PC-3 (cell line): ENCODE measurements at regions not wholly inside any gene's neighbourhood (a gene's known extent, or its start where the extent isn't known, plus 50 kb on each side); places are given as distances from the start of the nearest gene placed in this dataset.

Experiments used
- ATAC-seq: fragments of 200-7000 bp; cut with Tn5 transposase; 2 replicates; pipeline ENCODE4 v1.9.1; 2020; ENCODE audit warnings: mild to moderate bottlenecking, moderate library complexity
- BruUV-seq: library from RNA; stranded (reverse); fragments of 400-500 nt; replicated peaks from 2 replicates; lab custom pipeline; 2021; lab: Mats Ljungman, UMichigan
- CTCF ChIA-PET: fragments of 300-600 bp; sonication (Branson Sonifier 250); formaldehyde crosslinking; loops from one replicate; lab custom pipeline; 2022; ENCODE audit warnings: antibody characterized with exemption; lab: Charles Lee
- POLR2A ChIA-PET: fragments of 300-600 bp; sonication (Branson Sonifier 250); formaldehyde crosslinking; loops from one replicate; lab custom pipeline; 2022; ENCODE audit warnings: antibody characterized with exemption; ENCODE audit not compliant: unreplicated experiment; lab: Charles Lee
- DNase-seq: peaks from one replicate; pipeline ENCODE4 v3.0.0-alpha.2; 2015
- H2AFZ ChIP-seq: fragments of 300-600 bp; sonication (generic); 2 replicates; pipeline ENCODE4 v1.6.0; 2016; ENCODE audit warnings: antibody characterized with exemption, low read length
- H3F3A ChIP-seq: fragments of 300-600 bp; sonication (generic); one replicate; pipeline ENCODE4 v1.6.0; 2017; ENCODE audit warnings: antibody characterized with exemption, low read length, control low read depth, mild to moderate bottlenecking; ENCODE audit not compliant: unreplicated experiment
- H3K27ac ChIP-seq: fragments of 300-600 bp; sonication (generic); 2 replicates; pipeline ENCODE4 v1.5.1; 2016; ENCODE audit warnings: mild to moderate bottlenecking, low read length
- H3K27me3 ChIP-seq: fragments of 300-600 bp; sonication (generic); 2 replicates; pipeline ENCODE4 v1.6.1; 2016; ENCODE audit warnings: low read length, mixed read lengths
- H3K36me3 ChIP-seq: fragments of 300-600 bp; sonication (generic); 2 replicates; pipeline ENCODE4 v1.6.1; 2016; ENCODE audit warnings: low read depth, mixed run types, low read length, mixed read lengths
- H3K4me1 ChIP-seq: fragments of 300-600 bp; sonication (generic); 2 replicates; pipeline ENCODE4 v1.5.1; 2016; ENCODE audit warnings: low read length; ENCODE audit not compliant: insufficient read depth
- H3K4me2 ChIP-seq: fragments of 300-600 bp; sonication (generic); 2 replicates; pipeline ENCODE4 v1.6.0; 2016; ENCODE audit warnings: low read length
- H3K4me3 ChIP-seq: fragments of 300-600 bp; sonication (generic); 2 replicates; pipeline ENCODE4 v1.5.1; 2016; ENCODE audit warnings: mild to moderate bottlenecking, low read length, mixed read lengths
- H3K79me2 ChIP-seq: fragments of 300-600 bp; sonication (generic); 2 replicates; pipeline ENCODE4 v1.6.1; 2017; ENCODE audit warnings: low read length, mixed read lengths
- H3K9ac ChIP-seq: fragments of 300-600 bp; sonication (generic); 2 replicates; pipeline ENCODE4 v1.6.0; 2016; ENCODE audit warnings: mild to moderate bottlenecking, low read length
- H3K9me2 ChIP-seq: fragments of 300-600 bp; sonication (generic); replicated peaks from 2 replicates; pipeline ENCODE4 v1.6.1; 2016; ENCODE audit warnings: mixed run types, low read length, mixed read lengths
- H3K9me3 ChIP-seq: fragments of 300-600 bp; sonication (generic); 2 replicates; pipeline ENCODE4 v1.6.1; 2016; ENCODE audit warnings: low read length, mixed read lengths
- H4K20me1 ChIP-seq: fragments of 300-600 bp; sonication (generic); 2 replicates; pipeline ENCODE4 v1.6.1; 2016; ENCODE audit warnings: low read length, mixed read lengths
- EZH2 ChIP-seq: fragments of 300-600 bp; sonication (generic); IDR thresholded peaks from one replicate; pipeline ENCODE4 v1.6.1; 2017; ENCODE audit warnings: antibody characterized with exemption, mild to moderate bottlenecking, low read length; ENCODE audit not compliant: unreplicated experiment
- EZH2phosphoT487 ChIP-seq: fragments of 300-600 bp; sonication (generic); IDR thresholded peaks from 2 replicates; pipeline ENCODE4 v1.6.1; 2018; ENCODE audit warnings: mild to moderate bottlenecking, antibody characterized with exemption, low read length, borderline replicate concordance
- intact Hi-C: fragments of 100-400 bp; cut with micrococcal nuclease; formaldehyde crosslinking; loops from 2 replicates; pipeline ENCODE4 v1.9.0; 2023
- TF ChIP-seq, protein P1 (sequence below): fragments of 300-600 bp; sonication (generic); conservative IDR thresholded peaks from 2 replicates; pipeline ENCODE4 v1.5.1; 2017; ENCODE audit warnings: antibody characterized with exemption, low read depth, mild to moderate bottlenecking, low read length

DNA sequence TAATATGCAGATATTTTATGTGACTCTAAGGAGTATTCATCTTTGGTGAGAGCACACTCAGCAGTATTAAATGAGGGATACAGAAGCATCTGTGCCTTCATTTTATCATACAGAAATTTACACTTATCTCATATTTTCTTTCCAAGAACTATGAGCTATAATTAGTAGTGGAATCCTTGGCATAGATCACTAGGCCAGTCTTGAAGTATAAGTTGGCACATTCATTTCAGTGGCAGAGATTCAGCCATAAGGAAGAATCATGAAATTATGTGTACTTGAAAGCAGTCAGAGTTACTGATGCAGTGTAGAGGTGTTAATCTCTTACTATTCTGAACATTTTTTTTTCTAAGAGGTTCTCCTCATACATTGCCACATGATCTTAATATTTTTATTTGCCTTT is 393.6 kb upstream of the GOLIM4 start:
- ChIA-PET CTCF (no interaction called here), POLR2A (no interaction called here)
- Histone ChIP-seq H3F3A (no peaks in the 10 kb centered on the region), H3K9me3 (no peaks in the 10 kb centered on the region), H3K4me2 (no peak overlapping the region), H4K20me1 (no peaks in the 10 kb centered on the region), H3K4me1 (no peaks in the 10 kb centered on the region), H3K9me2 (no peaks in the 10 kb centered on the region), H3K79me2 (no peaks in the 10 kb centered on the region), H3K27ac (no peak overlapping the region), H3K27me3 (no peaks in the 10 kb centered on the region), H3K4me3 (no peak overlapping the region), H2AFZ (no peak overlapping the region), H3K36me3 (no peaks in the 10 kb centered on the region), H3K9ac (no peak overlapping the region)
- intact Hi-C loops = no loop called here
- no peak for DNase-seq
- no peak for TF ChIP-seq EZH2phosphoT487
- TF ChIP-seq, protein P1, sequence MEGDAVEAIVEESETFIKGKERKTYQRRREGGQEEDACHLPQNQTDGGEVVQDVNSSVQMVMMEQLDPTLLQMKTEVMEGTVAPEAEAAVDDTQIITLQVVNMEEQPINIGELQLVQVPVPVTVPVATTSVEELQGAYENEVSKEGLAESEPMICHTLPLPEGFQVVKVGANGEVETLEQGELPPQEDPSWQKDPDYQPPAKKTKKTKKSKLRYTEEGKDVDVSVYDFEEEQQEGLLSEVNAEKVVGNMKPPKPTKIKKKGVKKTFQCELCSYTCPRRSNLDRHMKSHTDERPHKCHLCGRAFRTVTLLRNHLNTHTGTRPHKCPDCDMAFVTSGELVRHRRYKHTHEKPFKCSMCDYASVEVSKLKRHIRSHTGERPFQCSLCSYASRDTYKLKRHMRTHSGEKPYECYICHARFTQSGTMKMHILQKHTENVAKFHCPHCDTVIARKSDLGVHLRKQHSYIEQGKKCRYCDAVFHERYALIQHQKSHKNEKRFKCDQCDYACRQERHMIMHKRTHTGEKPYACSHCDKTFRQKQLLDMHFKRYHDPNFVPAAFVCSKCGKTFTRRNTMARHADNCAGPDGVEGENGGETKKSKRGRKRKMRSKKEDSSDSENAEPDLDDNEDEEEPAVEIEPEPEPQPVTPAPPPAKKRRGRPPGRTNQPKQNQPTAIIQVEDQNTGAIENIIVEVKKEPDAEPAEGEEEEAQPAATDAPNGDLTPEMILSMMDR = no peak
- no peak for TF ChIP-seq EZH2
- BruUV-seq = no TSS peak
- ATAC-seq = no peak

- Histone ChIP-seq H3K9me2 (no peaks in the 10 kb centered on the region), H3K79me2 (no peaks in the 10 kb centered on the region), H3K4me3 (no peak overlapping the region), H3F3A (no peaks in the 10 kb centered on the region), H3K4me1 (no peaks in the 10 kb centered on the region), H2AFZ (no peak overlapping the region), H3K27ac (no peak overlapping the region), H3K36me3 (no peaks in the 10 kb centered on the region), H3K9ac (no peak overlapping the region), H3K9me3 (no peaks in the 10 kb centered on the region), H3K27me3 (no peaks in the 10 kb centered on the region), H3K4me2 (no peak overlapping the region), H4K20me1 (no peaks in the 10 kb centered on the region)
- DNase-seq (no peak), ATAC-seq (no peak)
- intact Hi-C loops = no loop called here
- no TSS peak for BruUV-seq
- ChIA-PET POLR2A (no interaction called here), CTCF (no interaction called here)
- TF ChIP-seq EZH2phosphoT487 (no peak), EZH2 (no peak)
- TF ChIP-seq, protein P1 = no peak
Observed at GRCh38 chr3:168485936-168486335, 390.2 kb upstream of the GOLIM4 start.

DNA sequence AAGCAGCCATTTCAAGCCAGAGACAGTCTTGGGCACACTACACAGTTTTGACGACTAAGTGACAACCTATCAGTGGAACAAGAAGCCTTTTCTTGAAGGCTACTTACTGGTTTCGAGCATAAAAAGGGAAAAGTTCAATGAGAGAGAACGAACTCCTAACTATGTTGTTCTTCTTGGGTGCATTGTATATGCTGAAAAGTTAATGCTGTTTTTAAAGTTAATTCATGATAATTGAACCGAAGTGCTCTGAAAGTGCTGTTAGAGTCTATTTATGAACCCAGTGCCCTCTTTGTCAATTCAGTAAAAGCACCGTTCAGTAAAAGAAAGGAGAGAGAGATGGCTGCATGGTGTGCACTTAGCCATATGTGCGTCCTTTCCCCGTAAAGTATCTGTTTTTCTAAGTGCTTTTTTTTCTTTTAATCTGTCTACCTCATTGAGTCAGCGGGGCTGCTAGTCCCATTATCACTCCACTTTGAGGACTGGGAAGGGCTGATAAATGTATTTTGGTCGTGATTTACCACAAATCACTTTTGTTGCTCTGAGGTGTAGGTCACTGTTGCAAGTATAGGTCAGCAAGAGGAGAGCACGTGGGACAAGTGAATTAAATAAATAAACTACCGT is 380.7 kb upstream of the GOLIM4 start:
- POLR2A ChIA-PET = no interaction called here

More for the DNA sequence above, 380.7 kb upstream of the GOLIM4 start:
- CTCF ChIA-PET = no interaction called here
- H4K20me1 ChIP-seq = no peaks in the 10 kb centered on the region
- no peaks in the 10 kb centered on the region for H3K9me2 ChIP-seq
- no peaks in the 10 kb centered on the region for H3K36me3 ChIP-seq
- no peaks in the 10 kb centered on the region for H3K79me2 ChIP-seq
- TF ChIP-seq EZH2phosphoT487 = no peak
- TF ChIP-seq EZH2 = no peak
- TF ChIP-seq, protein P1 = no peak
- no TSS peak for BruUV-seq
- no peak overlapping the region for H3K27ac ChIP-seq
- ATAC-seq (no peak), DNase-seq (no peak)
- 0 out of 2 replicates have a peak, but pooled peaks cover 5% of the 10 kb centered on the region for H3K27me3 ChIP-seq
- H3K4me3 ChIP-seq = no peak overlapping the region
- no peaks in the 10 kb centered on the region for H3F3A ChIP-seq
- H3K4me2 ChIP-seq = no peak overlapping the region
- no peaks in the 10 kb centered on the region for H3K9me3 ChIP-seq
- H3K9ac ChIP-seq = no peak overlapping the region
- no peak overlapping the region for H2AFZ ChIP-seq
- intact Hi-C loops = no loop called here
- H3K4me1 ChIP-seq = no peaks in the 10 kb centered on the region
